K562 (cell line): ENCODE measurements at regions not wholly inside any gene's neighbourhood (a gene's known extent, or its start where the extent isn't known, plus 50 kb on each side); places are given as distances from the start of the nearest gene placed in this dataset.

Experiments
- ATAC-seq: fragments of 200-7000 bp; cut with Tn5 transposase; 3 replicates; pipeline ENCODE4 v1.9.1; 2020; ENCODE audit warnings: moderate library complexity
- BruUV-seq: library from RNA; stranded (reverse); fragments of 400-500 nt; replicated peaks from 2 replicates; lab custom pipeline; 2021; lab: Mats Ljungman, UMichigan
- CTCF ChIA-PET: fragments of 300-600 bp; formaldehyde crosslinking; extraction: SDS; loops from one replicate; lab custom pipeline; 2021; ENCODE audit warnings: low intra/inter-chr PET ratio; lab: Yijun Ruan, JAX
- POLR2A ChIA-PET: fragments of 300-600, 350-650 bp; sonication (Branson Sonifier 250); formaldehyde crosslinking; extraction: SDS; loops from one replicate; lab custom pipeline; 2021; ENCODE audit warnings: antibody characterized with exemption, inconsistent platforms; lab: Yijun Ruan, JAX
- DNase-seq, 4 experiments: peaks; one replicate each; pipeline versions ENCODE4 v3.0.0 to v3.0.0-alpha.2; 2011 to 2018; ENCODE audit warnings: low spot score in 3 of 4, mixed read lengths in 3 of 4; ENCODE audit errors: extremely low read depth in 1 of 4
- FAIRE-seq: peaks from 2 replicates; lab custom pipeline; 2011; peaks lifted over from hg19 to GRCh38; lab: Jason Lieb, UNC
- H2AFZ ChIP-seq: 2 replicates; pipeline ENCODE4 v1.6.0; 2011; ENCODE audit warnings: low read depth, low read length, control low read depth, inconsistent platforms
- H3K27ac ChIP-seq: fragments of 200-600 bp; 3 replicates; pipeline ENCODE4 v1.8.0; 2011; ENCODE audit warnings: low read depth, mild to moderate bottlenecking, control low read depth, inconsistent platforms, low read length, moderate library complexity, mixed read lengths; ENCODE audit errors: extremely low read depth
- H3K27me3 ChIP-seq, 2 experiments: fragments of 300-600 bp in 1 of 2; 2 replicates in 1 of 2; 3 replicates in 1 of 2; pipeline versions ENCODE4 v1.6.0 to v1.8.0; 2011; ENCODE audit warnings: inconsistent platforms in 2 of 2, low read length in 2 of 2, mild to moderate bottlenecking in 1 of 2, mixed read lengths in 1 of 2, moderate library complexity in 1 of 2; ENCODE audit not compliant: control insufficient read depth in 2 of 2, insufficient read depth in 2 of 2
- H3K36me3 ChIP-seq: fragments of 300-600 bp; 3 replicates; pipeline ENCODE4 v1.8.0; 2011; ENCODE audit warnings: mild to moderate bottlenecking, low read length, inconsistent platforms; ENCODE audit not compliant: control insufficient read depth, insufficient read depth
- H3K4me1 ChIP-seq, 2 experiments: fragments of 200-600 bp in 1 of 2; replicated peaks in 1 of 2; 2 replicates in 1 of 2; 3 replicates in 1 of 2; pipeline versions ENCODE4 v1.5.1 to v1.8.0; 2011; ENCODE audit warnings: inconsistent platforms in 2 of 2, low read length in 2 of 2, mild to moderate bottlenecking in 1 of 2, mixed read lengths in 1 of 2, moderate library complexity in 1 of 2; ENCODE audit not compliant: control insufficient read depth in 2 of 2, insufficient read depth in 2 of 2
- H3K4me2 ChIP-seq: 2 replicates; pipeline ENCODE4 v1.6.1; 2011; ENCODE audit warnings: low read length, control low read depth, inconsistent platforms, mixed read lengths; ENCODE audit not compliant: insufficient read depth
- H3K4me3 ChIP-seq: fragments of 200-600 bp; sonication (generic), shearing (Covaris generic); 2 replicates; pipeline ENCODE4 v1.5.1; 2016; ENCODE audit warnings: control low read depth, inconsistent platforms
- H3K79me2 ChIP-seq: fragments of 200-600 bp; 3 replicates; pipeline ENCODE4 v1.8.0; 2011; ENCODE audit warnings: low read length, inconsistent platforms; ENCODE audit not compliant: control insufficient read depth, insufficient read depth
- H3K9ac ChIP-seq, 2 experiments: 2 replicates each; pipeline versions ENCODE4 v1.6.0 to v1.6.1; 2011; ENCODE audit warnings: low read depth in 2 of 2, low read length in 2 of 2, control low read depth in 1 of 2, inconsistent platforms in 1 of 2, mild to moderate bottlenecking in 1 of 2, mixed read lengths in 1 of 2; ENCODE audit not compliant: insufficient read depth in 1 of 2
- H3K9me1 ChIP-seq: one replicate; pipeline ENCODE4 v1.6.0; 2011; ENCODE audit warnings: inconsistent platforms, mild to moderate bottlenecking, low read length, moderate library complexity; ENCODE audit not compliant: control insufficient read depth, insufficient read depth
- H3K9me3 ChIP-seq: replicated peaks from 2 replicates; pipeline ENCODE4 v1.5.1; 2011; ENCODE audit warnings: low read depth, low read length, inconsistent platforms; ENCODE audit not compliant: control insufficient read depth, insufficient read depth
- H4K20me1 ChIP-seq: replicated peaks from 2 replicates; pipeline ENCODE4 v1.6.1; 2011; ENCODE audit warnings: low read length, inconsistent platforms, mixed read lengths; ENCODE audit not compliant: control insufficient read depth, insufficient read depth
- CBX1 ChIP-seq: sonication (generic); IDR thresholded peaks from 2 replicates; pipeline ENCODE4 v1.6.1; 2016; ENCODE audit warnings: antibody characterized with exemption, low read depth, mild to moderate bottlenecking
- DPF2 ChIP-seq: fragments of 450-650 bp; IDR thresholded peaks from 2 replicates; pipeline ENCODE4 v1.6.1; 2016
- EZH2 ChIP-seq: IDR thresholded peaks from 2 replicates; pipeline ENCODE4 v1.6.1; 2012; ENCODE audit warnings: low read depth, mild to moderate bottlenecking, inconsistent platforms, low read length, borderline replicate concordance
- FOXA1 ChIP-seq: fragments of 450-650 bp; IDR thresholded peaks from 2 replicates; pipeline ENCODE4 v1.6.1; 2016; ENCODE audit warnings: mild to moderate bottlenecking, borderline replicate concordance
- GABPA ChIP-seq: fragments of 200-800 bp; sonication (Bioruptor generic); conservative IDR thresholded peaks from 2 replicates; pipeline ENCODE4 v1.6.1; 2016; ENCODE audit warnings: low read depth, missing genetic modification characterization, missing compliant biosample characterization
- MCM5 ChIP-seq: fragments of 450-650 bp; IDR thresholded peaks from 2 replicates; pipeline ENCODE4 v1.6.1; 2016; ENCODE audit warnings: low read depth
- NFYB ChIP-seq: IDR thresholded peaks from 2 replicates; pipeline ENCODE4 v1.6.1; 2011; ENCODE audit warnings: mild to moderate bottlenecking, moderate library complexity; ENCODE audit not compliant: insufficient read length; ENCODE audit errors: extremely low read depth
- PHF21A ChIP-seq: fragments of 450-650 bp; IDR thresholded peaks from 2 replicates; pipeline ENCODE4 v1.6.1; 2017; ENCODE audit warnings: low read depth, borderline replicate concordance
- POLR3A ChIP-seq: IDR thresholded peaks from 2 replicates; pipeline ENCODE4 v1.6.1; 2011; ENCODE audit warnings: borderline replicate concordance, mild to moderate bottlenecking, moderate library complexity; ENCODE audit not compliant: insufficient read length, insufficient read depth; ENCODE audit errors: extremely low read depth
- RAD21 ChIP-seq, 2 experiments: fragments of 250-450 bp in 1 of 2; fragments of 450-650 bp in 1 of 2; sonication (Bioruptor Pico) in 1 of 2; formaldehyde crosslinking in 1 of 2; IDR thresholded peaks in 1 of 2; conservative IDR thresholded peaks in 1 of 2; 2 replicates each; pipeline versions ENCODE4 v1.4.0 to v1.8.0; 2020 to 2022; ENCODE audit warnings: mild to moderate bottlenecking in 2 of 2, moderate library complexity in 1 of 2
- SLC30A9 ChIP-seq: fragments of 250-450 bp; sonication (Bioruptor Pico); IDR thresholded peaks from 2 replicates; pipeline ENCODE4 v1.8.0; 2022; ENCODE audit warnings: mild to moderate bottlenecking, moderate library complexity
- SMAD4 ChIP-seq: fragments of 250-450 bp; sonication (Bioruptor Pico); conservative IDR thresholded peaks from 2 replicates; pipeline ENCODE4 v1.8.0; 2021; ENCODE audit warnings: inconsistent platforms, mild to moderate bottlenecking, moderate library complexity
- TARDBP ChIP-seq: fragments of 450-650 bp; IDR thresholded peaks from 2 replicates; pipeline ENCODE4 v1.6.1; 2016
- ZNF408 ChIP-seq: fragments of 250-450 bp; sonication (Bioruptor Pico); IDR thresholded peaks from 2 replicates; pipeline ENCODE4 v1.4.0; 2020; ENCODE audit warnings: low read depth, mild to moderate bottlenecking, moderate library complexity
- ZNF586 ChIP-seq: fragments of 450-650 bp; formaldehyde crosslinking; conservative IDR thresholded peaks from 2 replicates; pipeline ENCODE4 v1.4.0; 2020; ENCODE audit warnings: mild to moderate bottlenecking, moderate library complexity
- ZNF778 ChIP-seq: fragments of 450-650 bp; formaldehyde crosslinking; IDR thresholded peaks from 2 replicates; pipeline ENCODE4 v1.4.0; 2020; ENCODE audit warnings: mild to moderate bottlenecking, moderate library complexity
- WGBS: fragments of 100-300 bp; shearing (Covaris generic); methylation state at CpG from one replicate; pipeline ENCODE4 v1.1.6; 2016; ENCODE audit warnings: low coverage, mixed read lengths; ENCODE audit not compliant: insufficient coverage; ENCODE audit errors: missing lambda C conversion rate; 5-methylcytosine and 5-hydroxymethylcytosine counted together
- in situ Hi-C: fragments of 300-500 bp; cut with MboI; formaldehyde crosslinking; loops from 4 replicates; pipeline ENCODE4 v1.15.0; 2018; ENCODE audit warnings: inconsistent platforms, mixed read lengths
- intact Hi-C: fragments of 100-400 bp; cut with micrococcal nuclease; formaldehyde crosslinking; loops from 2 replicates; pipeline ENCODE4 v1.14.2; 2022
- TF ChIP-seq, protein P1 (sequence below): fragments of 450-650 bp; IDR thresholded peaks from 2 replicates; pipeline ENCODE4 v1.7.0; 2016; ENCODE audit warnings: borderline replicate concordance
- TF ChIP-seq, protein P2 (sequence below): sonication (generic); formaldehyde crosslinking; IDR thresholded peaks from 2 replicates; pipeline ENCODE4 v1.9.0; 2022; ENCODE audit warnings: mild to moderate bottlenecking, missing genetic modification reagents
- TF ChIP-seq, protein P3 (sequence below), 2 experiments: fragments of 450-650 bp; conservative IDR thresholded peaks; 2 replicates each; pipeline ENCODE4 v1.6.1; 2017; ENCODE audit warnings: mild to moderate bottlenecking in 2 of 2, moderate library complexity in 2 of 2

DNA sequence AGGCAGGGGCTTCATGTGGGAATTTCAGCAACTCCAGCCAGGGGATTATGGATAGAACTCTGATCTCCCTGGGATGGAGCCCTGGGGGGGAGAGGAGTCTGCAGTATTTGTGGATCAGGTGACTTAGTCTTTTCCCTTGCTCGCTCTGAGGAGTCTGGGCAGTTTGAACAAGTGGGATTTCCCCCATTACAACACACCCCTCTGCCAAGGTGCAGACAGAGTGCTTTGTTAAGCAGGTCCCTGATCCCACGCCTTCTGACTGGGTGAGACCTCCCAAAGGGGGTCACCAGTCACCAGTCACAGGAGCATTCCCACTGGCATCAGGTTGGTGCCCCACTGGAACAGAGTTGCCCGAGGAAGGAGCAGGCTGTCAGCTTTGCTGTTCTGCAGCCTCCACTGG is 123.9 kb downstream of the LHFPL1 start:
- 8% methylated on average over 2 of the region's 3 CpGs for WGBS
- in situ Hi-C loops (no loop called here), intact Hi-C loops (no loop called here)
- TF ChIP-seq POLR3A (no peak), FOXA1 (no peak), PHF21A (no peak), GABPA (tag) (no peak), ZNF778 (CRISPR knock-in tag) (no peak), DPF2 (no peak), SLC30A9 (CRISPR knock-in tag) (no peak), RAD21 (CRISPR knock-in tag; conservative IDR thresholded peaks at IDR 0.05 in 1 of 2, IDR thresholded peaks at IDR 0.05 in 1 of 2) (no peak), CBX1 (no peak), NFYB (no peak), ZNF408 (CRISPR knock-in tag) (no peak), SMAD4 (no peak), ZNF586 (CRISPR knock-in tag) (no peak), MCM5 (no peak), TARDBP (no peak), EZH2 (no peak)
- TF ChIP-seq, protein P1, sequence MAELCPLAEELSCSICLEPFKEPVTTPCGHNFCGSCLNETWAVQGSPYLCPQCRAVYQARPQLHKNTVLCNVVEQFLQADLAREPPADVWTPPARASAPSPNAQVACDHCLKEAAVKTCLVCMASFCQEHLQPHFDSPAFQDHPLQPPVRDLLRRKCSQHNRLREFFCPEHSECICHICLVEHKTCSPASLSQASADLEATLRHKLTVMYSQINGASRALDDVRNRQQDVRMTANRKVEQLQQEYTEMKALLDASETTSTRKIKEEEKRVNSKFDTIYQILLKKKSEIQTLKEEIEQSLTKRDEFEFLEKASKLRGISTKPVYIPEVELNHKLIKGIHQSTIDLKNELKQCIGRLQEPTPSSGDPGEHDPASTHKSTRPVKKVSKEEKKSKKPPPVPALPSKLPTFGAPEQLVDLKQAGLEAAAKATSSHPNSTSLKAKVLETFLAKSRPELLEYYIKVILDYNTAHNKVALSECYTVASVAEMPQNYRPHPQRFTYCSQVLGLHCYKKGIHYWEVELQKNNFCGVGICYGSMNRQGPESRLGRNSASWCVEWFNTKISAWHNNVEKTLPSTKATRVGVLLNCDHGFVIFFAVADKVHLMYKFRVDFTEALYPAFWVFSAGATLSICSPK: no peak
- TF ChIP-seq, protein P2, sequence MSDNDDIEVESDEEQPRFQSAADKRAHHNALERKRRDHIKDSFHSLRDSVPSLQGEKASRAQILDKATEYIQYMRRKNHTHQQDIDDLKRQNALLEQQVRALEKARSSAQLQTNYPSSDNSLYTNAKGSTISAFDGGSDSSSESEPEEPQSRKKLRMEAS (CRISPR knock-in tag): no peak
- TF ChIP-seq, protein P3, sequence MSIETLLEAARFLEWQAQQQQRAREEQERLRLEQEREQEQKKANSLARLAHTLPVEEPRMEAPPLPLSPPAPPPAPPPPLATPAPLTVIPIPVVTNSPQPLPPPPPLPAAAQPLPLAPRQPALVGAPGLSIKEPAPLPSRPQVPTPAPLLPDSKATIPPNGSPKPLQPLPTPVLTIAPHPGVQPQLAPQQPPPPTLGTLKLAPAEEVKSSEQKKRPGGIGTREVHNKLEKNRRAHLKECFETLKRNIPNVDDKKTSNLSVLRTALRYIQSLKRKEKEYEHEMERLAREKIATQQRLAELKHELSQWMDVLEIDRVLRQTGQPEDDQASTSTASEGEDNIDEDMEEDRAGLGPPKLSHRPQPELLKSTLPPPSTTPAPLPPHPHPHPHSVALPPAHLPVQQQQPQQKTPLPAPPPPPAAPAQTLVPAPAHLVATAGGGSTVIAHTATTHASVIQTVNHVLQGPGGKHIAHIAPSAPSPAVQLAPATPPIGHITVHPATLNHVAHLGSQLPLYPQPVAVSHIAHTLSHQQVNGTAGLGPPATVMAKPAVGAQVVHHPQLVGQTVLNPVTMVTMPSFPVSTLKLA (conservative IDR thresholded peaks at IDR 0.05): no peak
- no peaks in the 10 kb centered on the region for H3K79me2 ChIP-seq
- CTCF ChIA-PET: no interaction called here
- no peaks in the 10 kb centered on the region for H3K36me3 ChIP-seq
- H3K4me1 ChIP-seq: no peaks in the 10 kb centered on the region
- no peaks in the 10 kb centered on the region for H3K27me3 ChIP-seq
- ATAC-seq (no peak), FAIRE-seq (no peak), DNase-seq (no peak)
- POLR2A ChIA-PET: no interaction called here
- no peak overlapping the region for H3K4me2 ChIP-seq
- no TSS peak for BruUV-seq
- no peaks in the 10 kb centered on the region for H4K20me1 ChIP-seq
- H3K9me3 ChIP-seq: no peaks in the 10 kb centered on the region
- H3K9ac ChIP-seq: no peak overlapping the region
- H3K9me1 ChIP-seq: no peaks in the 10 kb centered on the region
- H2AFZ ChIP-seq: no peak overlapping the region
- H3K27ac ChIP-seq: no peak overlapping the region
- H3K4me3 ChIP-seq: no peak overlapping the region
